Muscle of arm (tissue), 1 donor: ENCODE measurements at regions not wholly inside any gene's neighbourhood (a gene's known extent, or its start where the extent isn't known, plus 50 kb on each side); places are given as distances from the start of the nearest gene placed in this dataset.

Experiments
- DNase-seq: peaks from one replicate; pipeline ENCODE4 v3.0.0-alpha.2; 2013

- DNase-seq = no peak
Observed at GRCh38 chr5:79871364-79872120, 119.5 kb downstream of the MTX3 start.

GRCh38 chr5:79868163-79868670 is 122.8 kb downstream of the MTX3 start:
- DNase-seq = no peak

- DNase-seq = no peak
Observed at GRCh38 chr5:79865579-79865978, 125.5 kb downstream of the MTX3 start.

- DNase-seq = no peak
Observed at GRCh38 chr5:79864364-79864763, 126.7 kb downstream of the MTX3 start.

- no peak for DNase-seq
Observed at GRCh38 chr5:79859588-79859987, 131.5 kb downstream of the MTX3 start.

GRCh38 chr5:79858410-79858723 is 132.7 kb downstream of the MTX3 start:
- DNase-seq = no peak

- DNase-seq = peak; percentile 78
Observed at GRCh38 chr5:79857714-79858409, 133.2 kb downstream of the MTX3 start.

GRCh38 chr5:79856456-79857055 is 134.5 kb downstream of the MTX3 start:
- DNase-seq = no peak

GRCh38 chr5:79853676-79854418 is 137.2 kb downstream of the MTX3 start:
- DNase-seq = no peak

GRCh38 chr5:79853028-79853427 is 138.0 kb downstream of the MTX3 start:
- no peak for DNase-seq

GRCh38 chr5:79851391-79851863 is 139.6 kb downstream of the MTX3 start:
- no peak for DNase-seq

GRCh38 chr5:79850941-79851340 is 140.1 kb downstream of the MTX3 start:
- peak; percentile 63 for DNase-seq

- DNase-seq = peak; percentile 91
Observed at GRCh38 chr5:79850316-79850822, 140.7 kb downstream of the MTX3 start.

- DNase-seq = no peak
Observed at GRCh38 chr5:79849486-79850315, 141.4 kb downstream of the MTX3 start.
